HEK293 (cell line): ENCODE measurements at regions not wholly inside any gene's neighbourhood (a gene's known extent, or its start where the extent isn't known, plus 50 kb on each side); places are given as distances from the start of the nearest gene placed in this dataset.

Experiments
- CTCF ChIA-PET: fragments of 350-600 bp; formaldehyde crosslinking; extraction: SDS; loops from one replicate; lab custom pipeline; 2021; ENCODE audit warnings: antibody characterized with exemption; lab: Yijun Ruan, JAX
- POLR2A ChIA-PET: fragments of 300-600 bp; formaldehyde crosslinking; extraction: SDS; loops from one replicate; lab custom pipeline; 2020; ENCODE audit warnings: antibody characterized with exemption, inconsistent platforms; lab: Yijun Ruan, JAX
- H3K27ac ChIP-seq: fragments of 200-500 bp; sonication (Bioruptor generic); 2 replicates; pipeline ENCODE4 v1.5.1; 2014; ENCODE audit warnings: low read depth, low read length, control low read depth, inconsistent platforms; ENCODE audit errors: extremely low read depth
- H3K36me3 ChIP-seq, 2 experiments: fragments of 200-500 bp in 1 of 2; sonication (Bioruptor generic) in 1 of 2; 1 replicate in 1 of 2; 2 replicates in 1 of 2; pipeline ENCODE4 v1.5.1; 2014 to 2017; ENCODE audit warnings: inconsistent platforms in 2 of 2, low read length in 2 of 2; ENCODE audit not compliant: control insufficient read depth in 2 of 2, insufficient read depth in 1 of 2
- H3K4me1 ChIP-seq: fragments of 200-500 bp; sonication (Bioruptor generic); 2 replicates; pipeline ENCODE4 v1.5.1; 2014; ENCODE audit warnings: mild to moderate bottlenecking, low read length, inconsistent platforms; ENCODE audit not compliant: control insufficient read depth, insufficient read depth
- H3K4me3 ChIP-seq: 2 replicates; pipeline ENCODE4 v1.5.1; 2011; ENCODE audit warnings: low read depth, mild to moderate bottlenecking, control low read depth, low read length, moderate library complexity
- H3K9me3 ChIP-seq: fragments of 200-500 bp; sonication (Bioruptor generic); 2 replicates; pipeline ENCODE4 v1.5.1; 2014; ENCODE audit warnings: low read depth, low read length, inconsistent platforms; ENCODE audit not compliant: control insufficient read depth, insufficient read depth
- HIC1 ChIP-seq: fragments of 450-650 bp; formaldehyde crosslinking; IDR thresholded peaks from 2 replicates; pipeline ENCODE4 v1.5.1; 2016; ENCODE audit warnings: missing biosample characterization, missing genetic modification characterization
- MEIS1 ChIP-seq: sonication (generic); formaldehyde crosslinking; IDR thresholded peaks from 2 replicates; pipeline ENCODE4 v1.8.1; 2022; ENCODE audit warnings: missing genetic modification reagents, mild to moderate bottlenecking, borderline replicate concordance
- PATZ1 ChIP-seq: fragments of 450-650 bp; formaldehyde crosslinking; IDR thresholded peaks from 2 replicates; pipeline ENCODE4 v1.5.1; 2016; ENCODE audit warnings: missing biosample characterization, missing genetic modification characterization
- PRDM1 ChIP-seq: fragments of 450-650 bp; formaldehyde crosslinking; IDR thresholded peaks from 2 replicates; pipeline ENCODE4; 2016; ENCODE audit warnings: missing biosample characterization, missing genetic modification characterization
- ZBTB1 ChIP-seq: fragments of 450-650 bp; formaldehyde crosslinking; IDR thresholded peaks from 2 replicates; pipeline ENCODE4 v1.5.1; 2016; ENCODE audit warnings: missing biosample characterization, missing genetic modification characterization
- ZBTB8A ChIP-seq: fragments of 450-650 bp; formaldehyde crosslinking; IDR thresholded peaks from 2 replicates; pipeline ENCODE4 v1.5.1; 2016; ENCODE audit warnings: missing biosample characterization, missing genetic modification characterization
- ZNF157 ChIP-seq: fragments of 450-650 bp; formaldehyde crosslinking; IDR thresholded peaks from 2 replicates; pipeline ENCODE4 v1.5.1; 2016; ENCODE audit warnings: missing biosample characterization, missing genetic modification characterization
- ZNF18 ChIP-seq: fragments of 450-650 bp; formaldehyde crosslinking; IDR thresholded peaks from 2 replicates; pipeline ENCODE4 v1.5.1; 2016; ENCODE audit warnings: missing biosample characterization, missing genetic modification characterization
- ZNF26 ChIP-seq: fragments of 450-650 bp; formaldehyde crosslinking; IDR thresholded peaks from 2 replicates; pipeline ENCODE4 v1.5.1; 2016; ENCODE audit warnings: missing biosample characterization, missing genetic modification characterization
- ZNF274 ChIP-seq, 2 experiments: fragments of 200-500 bp in 1 of 2; fragments of 450-650 bp in 1 of 2; sonication (Bioruptor generic) in 1 of 2; formaldehyde crosslinking in 1 of 2; IDR thresholded peaks; 2 replicates each; pipeline versions ENCODE4 v1.5.1 to v1.6.1; 2014 to 2016; ENCODE audit warnings: borderline replicate concordance in 1 of 2, inconsistent platforms in 1 of 2, low read length in 1 of 2, missing biosample characterization in 1 of 2, missing genetic modification characterization in 1 of 2
- ZNF404 ChIP-seq: fragments of 450-650 bp; formaldehyde crosslinking; IDR thresholded peaks from 2 replicates; pipeline ENCODE4 v1.5.1; 2017; ENCODE audit warnings: missing biosample characterization, missing genetic modification characterization
- ZNF416 ChIP-seq: fragments of 450-650 bp; formaldehyde crosslinking; IDR thresholded peaks from 2 replicates; pipeline ENCODE4 v1.5.1; 2016; ENCODE audit warnings: missing biosample characterization, missing genetic modification characterization
- ZNF473 ChIP-seq: fragments of 450-650 bp; formaldehyde crosslinking; IDR thresholded peaks from 2 replicates; pipeline ENCODE4 v1.5.1; 2017; ENCODE audit warnings: missing biosample characterization, missing genetic modification characterization
- ZNF488 ChIP-seq: fragments of 450-650 bp; formaldehyde crosslinking; IDR thresholded peaks from 2 replicates; pipeline ENCODE4 v1.5.1; 2016; ENCODE audit warnings: missing biosample characterization, missing genetic modification characterization
- ZNF549 ChIP-seq: fragments of 450-650 bp; IDR thresholded peaks from 2 replicates; pipeline ENCODE4 v1.5.1; 2018; ENCODE audit warnings: missing biosample characterization, missing genetic modification characterization, mild to moderate bottlenecking, inconsistent platforms, moderate library complexity
- ZNF580 ChIP-seq: fragments of 450-650 bp; formaldehyde crosslinking; IDR thresholded peaks from 2 replicates; pipeline ENCODE4 v1.5.1; 2016; ENCODE audit warnings: missing biosample characterization, missing genetic modification characterization
- ZNF600 ChIP-seq: fragments of 450-650 bp; formaldehyde crosslinking; IDR thresholded peaks from 2 replicates; pipeline ENCODE4 v1.5.1; 2016; ENCODE audit warnings: missing biosample characterization, missing genetic modification characterization
- ZNF629 ChIP-seq: fragments of 450-650 bp; formaldehyde crosslinking; IDR thresholded peaks from 2 replicates; pipeline ENCODE4 v1.5.1; 2017; ENCODE audit warnings: missing biosample characterization, missing genetic modification characterization
- ZNF645 ChIP-seq: fragments of 450-650 bp; formaldehyde crosslinking; IDR thresholded peaks from 2 replicates; pipeline ENCODE4; 2016; ENCODE audit warnings: missing biosample characterization, missing genetic modification characterization
- ZNF792 ChIP-seq: fragments of 450-650 bp; formaldehyde crosslinking; IDR thresholded peaks from 2 replicates; pipeline ENCODE4 v1.5.1; 2016; ENCODE audit warnings: missing biosample characterization, missing genetic modification characterization

- TF ChIP-seq ZNF580 (no peak), ZNF473 (tag by site-specific recombination) (no peak), ZNF404 (tag by site-specific recombination) (no peak), ZBTB8A (no peak)
- Histone ChIP-seq H3K4me3 (no peak overlapping the region), H3K36me3 (no peaks in the 10 kb centered on the region), H3K4me1 (no peaks in the 10 kb centered on the region), H3K9me3 (no peaks in the 10 kb centered on the region), H3K27ac (no peak overlapping the region)
- POLR2A ChIA-PET, result no interaction called here
- CTCF ChIA-PET, result interaction anchor here (0.6 kb wide), 1 partner anchor 147 kb away, joined by 3 read pairs; no protein-coding TSS in a partner anchor
Measured at GRCh38 chr1:55443175-55443915, 228.2 kb upstream of the USP24 start.

- CTCF ChIA-PET, result interaction anchor here (0.6 kb wide), 2 partner anchors 13 to 1141 kb away, joined by 3 to 4 read pairs; no protein-coding TSS in a partner anchor
Measured at GRCh38 chr1:55441489-55441888, 226.3 kb upstream of the USP24 start.

GRCh38 chr1:55437692-55438091, 222.5 kb upstream of the USP24 start:
- CTCF ChIA-PET, result no interaction called here
- POLR2A ChIA-PET, result no interaction called here
- H3K9me3 ChIP-seq, result no peaks in the 10 kb centered on the region
- H3K4me3 ChIP-seq, result no peak overlapping the region
- H3K27ac ChIP-seq, result no peak overlapping the region
- H3K36me3 ChIP-seq, result no peaks in the 10 kb centered on the region
- H3K4me1 ChIP-seq, result no peaks in the 10 kb centered on the region
- TF ChIP-seq HIC1 (tag by site-specific recombination), result no peak
- no peak for TF ChIP-seq PATZ1
- no peak for TF ChIP-seq ZNF600
- TF ChIP-seq MEIS1 (CRISPR knock-in tag), result no peak
- TF ChIP-seq ZBTB8A, result no peak
- TF ChIP-seq ZBTB1 (tag by site-specific recombination), result no peak
- TF ChIP-seq ZNF26 (tag by site-specific recombination), result no peak
- no peak for TF ChIP-seq ZNF792 (tag by site-specific recombination)
- no peak for TF ChIP-seq ZNF157 (tag by site-specific recombination)

More at GRCh38 chr1:55441489-55441888, 226.3 kb upstream of the USP24 start:
- no peak overlapping the region for H3K27ac ChIP-seq
- POLR2A ChIA-PET, result no interaction called here
- no peak for TF ChIP-seq ZNF549 (tag by site-specific recombination)
- TF ChIP-seq PRDM1 (tag by site-specific recombination), result no peak
- no peak for TF ChIP-seq ZNF18
- no peak for TF ChIP-seq ZNF274 (IDR thresholded peaks at IDR 0.05; ENCODE audit: low read length)
- TF ChIP-seq ZNF274 (tag by site-specific recombination; IDR thresholded peaks at IDR 0.05; ENCODE audit: borderline replicate concordance), result no peak
- no peak for TF ChIP-seq ZNF629 (tag by site-specific recombination)
- no peak for TF ChIP-seq ZNF404 (tag by site-specific recombination)
- TF ChIP-seq ZNF645 (tag by site-specific recombination), result no peak
- no peak for TF ChIP-seq ZNF416 (tag by site-specific recombination)
- no peak for TF ChIP-seq ZNF488 (tag by site-specific recombination)
- TF ChIP-seq, all 188 proteins: peak for 0
- Histone ChIP-seq H3K4me1 (no peaks in the 10 kb centered on the region), H3K36me3 (no peaks in the 10 kb centered on the region), H3K9me3 (no peaks in the 10 kb centered on the region), H3K4me3 (no peak overlapping the region)
